IMR-90 (cell line): ENCODE measurements at regions not wholly inside any gene's neighbourhood (a gene's known extent, or its start where the extent isn't known, plus 50 kb on each side); places are given as distances from the start of the nearest gene placed in this dataset.

Source experiments
- ATAC-seq: fragments of 200-7000 bp; cut with Tn5 transposase; 2 replicates; pipeline ENCODE4 v1.9.1; 2020; ENCODE audit warnings: low read depth, mild to moderate bottlenecking, moderate library complexity
- BruUV-seq: library from RNA; stranded (reverse); fragments of 400-500 nt; replicated peaks from 2 replicates; lab custom pipeline; 2021; lab: Mats Ljungman, UMichigan
- CTCF ChIA-PET: fragments of 300-600 bp; formaldehyde crosslinking; extraction: SDS; loops from one replicate; lab custom pipeline; 2021; ENCODE audit warnings: antibody characterized with exemption; lab: Yijun Ruan, JAX
- POLR2A ChIA-PET: fragments of 300-600 bp; sonication (Branson Sonifier 250); formaldehyde crosslinking; loops from one replicate; lab custom pipeline; 2022; ENCODE audit warnings: antibody characterized with exemption; ENCODE audit not compliant: unreplicated experiment; lab: Charles Lee
- DNase-seq: peaks from one replicate; pipeline ENCODE4 v3.0.0; 2013
- H2AFZ ChIP-seq: replicated peaks from 2 replicates; pipeline ENCODE3; 2013; ENCODE audit warnings: low read length, mild to moderate bottlenecking; ENCODE audit not compliant: poor library complexity
- H2AK5ac ChIP-seq: 2 replicates; pipeline ENCODE4 v1.6.1; 2013; ENCODE audit warnings: low read depth, low read length, inconsistent platforms
- H2AK9ac ChIP-seq: replicated peaks from 2 replicates; pipeline ENCODE3; 2013; ENCODE audit warnings: mild to moderate bottlenecking, low read depth, low read length, moderate library complexity; ENCODE audit not compliant: poor library complexity
- H2BK120ac ChIP-seq: 2 replicates; pipeline ENCODE4 v1.6.1; 2013; ENCODE audit warnings: low read depth, low read length, inconsistent platforms
- H2BK15ac ChIP-seq: 3 replicates; pipeline ENCODE4 v1.6.1; 2013; ENCODE audit warnings: low read depth, low read length, inconsistent platforms
- H2BK20ac ChIP-seq: 2 replicates; pipeline ENCODE4 v1.6.1; 2013; ENCODE audit warnings: low read depth, mild to moderate bottlenecking, inconsistent platforms, low read length, moderate library complexity
- H2BK5ac ChIP-seq: 2 replicates; pipeline ENCODE4 v1.6.1; 2013; ENCODE audit warnings: mild to moderate bottlenecking, low read depth, low read length, inconsistent platforms; ENCODE audit not compliant: poor library complexity, severe bottlenecking
- H3K14ac ChIP-seq: replicated peaks from 2 replicates; pipeline ENCODE4 v1.6.1; 2013; ENCODE audit warnings: low read depth, low read length, inconsistent platforms
- H3K18ac ChIP-seq: 2 replicates; pipeline ENCODE4 v1.6.1; 2013; ENCODE audit warnings: low read depth, low read length, control low read depth
- H3K23ac ChIP-seq: 2 replicates; pipeline ENCODE4 v1.6.1; 2013; ENCODE audit warnings: low read depth, low read length, inconsistent platforms
- H3K27ac ChIP-seq: 2 replicates; pipeline ENCODE4 v1.5.1; 2013; ENCODE audit warnings: mild to moderate bottlenecking, control low read depth, low read length; ENCODE audit not compliant: insufficient read depth
- H3K27me3 ChIP-seq: 2 replicates; pipeline ENCODE4 v1.6.1; 2013; ENCODE audit warnings: low read length; ENCODE audit not compliant: control insufficient read depth, insufficient read depth
- H3K36me3 ChIP-seq: 2 replicates; pipeline ENCODE4 v1.6.1; 2013; ENCODE audit warnings: low read length, mixed read lengths; ENCODE audit not compliant: control insufficient read depth, insufficient read depth
- H3K4ac ChIP-seq: 2 replicates; pipeline ENCODE4 v1.6.1; 2013; ENCODE audit warnings: low read depth, low read length, inconsistent platforms
- H3K4me1 ChIP-seq: 2 replicates; pipeline ENCODE4 v1.6.1; 2013; ENCODE audit warnings: low read length, mixed read lengths; ENCODE audit not compliant: control insufficient read depth, insufficient read depth
- H3K4me2 ChIP-seq: 2 replicates; pipeline ENCODE4 v1.6.1; 2013; ENCODE audit warnings: low read depth, mild to moderate bottlenecking, control low read depth, low read length, moderate library complexity
- H3K4me3 ChIP-seq: 2 replicates; pipeline ENCODE4 v1.5.1; 2013; ENCODE audit warnings: low read depth, mild to moderate bottlenecking, control low read depth, low read length, moderate library complexity; ENCODE audit not compliant: insufficient read depth
- H3K56ac ChIP-seq: 2 replicates; pipeline ENCODE4 v1.6.1; 2013; ENCODE audit warnings: low read length, inconsistent platforms; ENCODE audit not compliant: insufficient read depth; ENCODE audit errors: extremely low read depth
- H3K79me1 ChIP-seq, 2 experiments: 2 replicates each; pipeline ENCODE4 v1.6.1; 2013; ENCODE audit warnings: low read length in 2 of 2, inconsistent platforms in 1 of 2, low read depth in 1 of 2
- H3K9ac ChIP-seq: 2 replicates; pipeline ENCODE4 v1.6.1; 2013; ENCODE audit warnings: low read depth, low read length, control low read depth
- H3K9me1 ChIP-seq: 2 replicates; pipeline ENCODE4 v1.6.1; 2013; ENCODE audit warnings: low read length, inconsistent platforms; ENCODE audit not compliant: insufficient read depth
- H3K9me3 ChIP-seq: 2 replicates; pipeline ENCODE4 v1.6.1; 2013; ENCODE audit warnings: low read length; ENCODE audit not compliant: control insufficient read depth, insufficient read depth
- H4K20me1 ChIP-seq: 2 replicates; pipeline ENCODE4 v1.6.1; 2013; ENCODE audit warnings: low read length, inconsistent platforms; ENCODE audit not compliant: insufficient read depth
- H4K5ac ChIP-seq: 2 replicates; pipeline ENCODE4 v1.6.1; 2013; ENCODE audit warnings: mild to moderate bottlenecking, low read depth, low read length, control low read depth
- H4K8ac ChIP-seq, 2 experiments: 2 replicates each; pipeline ENCODE4 v1.6.1; 2013; ENCODE audit warnings: low read depth in 2 of 2, low read length in 2 of 2, control low read depth in 1 of 2, inconsistent platforms in 1 of 2
- H4K91ac ChIP-seq: 2 replicates; pipeline ENCODE4 v1.6.1; 2013; ENCODE audit warnings: low read depth, low read length, inconsistent platforms; ENCODE audit not compliant: insufficient read depth
- BHLHE40 ChIP-seq: fragments of 150-350 bp; IDR thresholded peaks from 2 replicates; pipeline ENCODE4 v1.6.1; 2016; ENCODE audit warnings: mild to moderate bottlenecking, low read depth, low read length
- CEBPB ChIP-seq: IDR thresholded peaks from 2 replicates; pipeline ENCODE4 v1.6.1; 2012; ENCODE audit warnings: low read depth, low read length, improper control_type of control experiment
- CHD1 ChIP-seq: IDR thresholded peaks from 2 replicates; pipeline ENCODE4 v1.6.1; 2012; ENCODE audit warnings: low read depth, low read length, improper control_type of control experiment
- CTCF ChIP-seq: conservative IDR thresholded peaks from 2 replicates; pipeline ENCODE4 v1.5.1; 2012; ENCODE audit warnings: mild to moderate bottlenecking, low read depth, low read length, improper control_type of control experiment
- ELK1 ChIP-seq: fragments of 150-350 bp; IDR thresholded peaks from 2 replicates; pipeline ENCODE4 v1.6.1; 2016; ENCODE audit warnings: low read depth, mild to moderate bottlenecking, low read length, moderate library complexity, borderline replicate concordance
- MXI1 ChIP-seq: IDR thresholded peaks from 2 replicates; pipeline ENCODE4 v1.6.1; 2012; ENCODE audit warnings: low read depth, mild to moderate bottlenecking, low read length, moderate library complexity, borderline replicate concordance
- NFE2L2 ChIP-seq: fragments of 150-350 bp; IDR thresholded peaks from 2 replicates; pipeline ENCODE4 v1.6.1; 2016; ENCODE audit warnings: low read depth, mild to moderate bottlenecking, low read length
- POLR2A ChIP-seq: IDR thresholded peaks from 2 replicates; pipeline ENCODE4 v1.6.1; 2012; ENCODE audit warnings: mild to moderate bottlenecking, low read depth, low read length
- RCOR1 ChIP-seq: IDR thresholded peaks from 2 replicates; pipeline ENCODE4 v1.6.1; 2012; ENCODE audit warnings: mild to moderate bottlenecking, low read length, improper control_type of control experiment; ENCODE audit not compliant: insufficient replicate concordance
- RFX5 ChIP-seq: IDR thresholded peaks from 2 replicates; pipeline ENCODE4 v1.8.0; 2012; ENCODE audit warnings: low read depth, mild to moderate bottlenecking, low read length, moderate library complexity
- USF2 ChIP-seq: fragments of 150-350 bp; IDR thresholded peaks from 2 replicates; pipeline ENCODE4 v1.6.1; 2017; ENCODE audit warnings: mild to moderate bottlenecking, antibody characterized with exemption, low read length, low read depth
- dilution Hi-C: fragments of 300-500 bp; cut with HindIII; formaldehyde crosslinking; loops from one replicate; pipeline ENCODE4 v1.14.3; 2018; ENCODE audit warnings: low sequenced_read_pairs; ENCODE audit not compliant: unreplicated experiment
- in situ Hi-C: fragments of 300-500 bp; cut with MboI; formaldehyde crosslinking; loops from 3 replicates; pipeline ENCODE4 v1.14.3; 2019; ENCODE audit warnings: low sequenced_read_pairs, inconsistent platforms, mixed read lengths
- intact Hi-C: fragments of 100-400 bp; cut with micrococcal nuclease; formaldehyde crosslinking; loops from 2 replicates; pipeline ENCODE4 v1.10.0; 2022

- no peak for ATAC-seq
- H2AFZ ChIP-seq: no peak overlapping the region
- no peak overlapping the region for H3K56ac ChIP-seq
- no peak overlapping the region for H3K4ac ChIP-seq
- no peak overlapping the region for H3K14ac ChIP-seq
- no peak overlapping the region for H3K18ac ChIP-seq
- H4K20me1 ChIP-seq: no peaks in the 10 kb centered on the region
- H3K9me1 ChIP-seq: no peaks in the 10 kb centered on the region
- H2BK15ac ChIP-seq: no peak overlapping the region
- H3K9me3 ChIP-seq: peaks cover 4% of the 10 kb centered on the region; the same call in 1 of the 2 replicates
- ChIA-PET CTCF (no interaction called here), POLR2A (no interaction called here)
- no peak overlapping the region for H2BK20ac ChIP-seq
- dilution Hi-C loops (no loop called here), in situ Hi-C loops (no loop called here), intact Hi-C loops (no loop called here)
- no TSS peak for BruUV-seq
- no peaks in the 10 kb centered on the region for H3K27me3 ChIP-seq
- no peak for TF ChIP-seq RCOR1
- TF ChIP-seq RFX5: no peak
- TF ChIP-seq CHD1: no peak
- TF ChIP-seq POLR2A: no peak
- TF ChIP-seq BHLHE40: no peak
- no peak for TF ChIP-seq MXI1
- no peak for TF ChIP-seq USF2
- TF ChIP-seq CEBPB: no peak
- no peak for TF ChIP-seq CTCF
- no peak for TF ChIP-seq NFE2L2
- no peak for TF ChIP-seq ELK1
- H4K5ac ChIP-seq: no peak overlapping the region
- no peak overlapping the region for H4K8ac ChIP-seq
- no peak for DNase-seq
- no peaks in the 10 kb centered on the region for H3K4me1 ChIP-seq
- no peaks in the 10 kb centered on the region for H3K79me1 ChIP-seq
- H3K23ac ChIP-seq: no peak overlapping the region
- no peak overlapping the region for H3K4me3 ChIP-seq
- no peak overlapping the region for H2AK5ac ChIP-seq
- no peaks in the 10 kb centered on the region for H3K36me3 ChIP-seq
- no peak overlapping the region for H4K91ac ChIP-seq
- no peak overlapping the region for H2BK120ac ChIP-seq
- no peak overlapping the region for H3K27ac ChIP-seq
- no peak overlapping the region for H3K4me2 ChIP-seq
- H3K9ac ChIP-seq: no peak overlapping the region
- no peak overlapping the region for H2BK5ac ChIP-seq
- H2AK9ac ChIP-seq: no peak overlapping the region
Measured at GRCh38 chr2:82233806-82234205, 1929.3 kb upstream of the LRRTM1 start.
